GM19025 (cell line): ENCODE measurements at regions not wholly inside any gene's neighbourhood (a gene's known extent, or its start where the extent isn't known, plus 50 kb on each side); places are given as distances from the start of the nearest gene placed in this dataset.
A peak's percentile ranks its signal among the peaks of the same experiment; 100 is the strongest.

ENCODE experiments used
- ATAC-seq: cut with Tn5 transposase; IDR thresholded peaks from one replicate; pipeline ENCODE4 v1.9.1; 2021; ENCODE audit warnings: mild to moderate bottlenecking, low read depth, moderate library complexity; ENCODE audit not compliant: unreplicated experiment

DNA sequence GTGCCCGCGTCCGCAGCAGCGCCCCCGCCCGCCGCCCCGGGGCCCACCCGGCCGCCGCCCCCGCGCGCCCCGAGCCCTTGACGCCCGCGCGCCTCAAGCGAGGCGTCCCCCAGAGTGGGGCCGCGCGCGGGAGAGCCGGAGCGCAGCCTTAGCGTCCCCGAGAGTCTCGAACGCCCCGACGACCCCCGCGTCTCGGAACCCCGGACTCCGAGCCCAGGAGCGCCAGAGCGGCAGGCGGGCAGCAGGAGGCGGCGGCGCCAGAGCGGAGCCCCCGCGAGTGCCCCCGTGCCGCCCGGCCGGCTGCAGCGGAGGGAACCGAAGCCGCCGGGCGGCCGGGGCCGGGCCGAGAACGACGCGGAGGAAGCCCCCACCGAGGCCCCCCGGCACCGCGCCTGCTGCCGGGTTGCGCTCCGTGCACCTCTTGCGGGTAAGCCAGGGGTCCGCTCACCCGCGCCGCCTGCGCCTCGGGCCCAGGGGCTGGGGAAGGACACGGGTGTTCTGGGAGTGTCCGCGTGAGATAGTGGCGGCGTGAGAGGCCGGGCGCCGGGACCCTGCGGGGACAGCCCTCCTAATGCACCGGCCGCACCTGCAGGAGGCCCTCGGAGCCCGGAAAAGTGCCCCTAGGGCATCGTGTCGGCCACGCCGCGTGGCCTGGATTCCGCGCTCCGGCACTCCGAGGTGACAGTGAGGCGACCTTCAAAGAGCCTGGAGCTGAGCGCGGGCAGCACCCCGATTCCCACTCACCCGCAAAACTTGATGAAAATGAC is 52.0 kb upstream of the ULK4 start:
- peak; percentile 12 for ATAC-seq

DNA sequence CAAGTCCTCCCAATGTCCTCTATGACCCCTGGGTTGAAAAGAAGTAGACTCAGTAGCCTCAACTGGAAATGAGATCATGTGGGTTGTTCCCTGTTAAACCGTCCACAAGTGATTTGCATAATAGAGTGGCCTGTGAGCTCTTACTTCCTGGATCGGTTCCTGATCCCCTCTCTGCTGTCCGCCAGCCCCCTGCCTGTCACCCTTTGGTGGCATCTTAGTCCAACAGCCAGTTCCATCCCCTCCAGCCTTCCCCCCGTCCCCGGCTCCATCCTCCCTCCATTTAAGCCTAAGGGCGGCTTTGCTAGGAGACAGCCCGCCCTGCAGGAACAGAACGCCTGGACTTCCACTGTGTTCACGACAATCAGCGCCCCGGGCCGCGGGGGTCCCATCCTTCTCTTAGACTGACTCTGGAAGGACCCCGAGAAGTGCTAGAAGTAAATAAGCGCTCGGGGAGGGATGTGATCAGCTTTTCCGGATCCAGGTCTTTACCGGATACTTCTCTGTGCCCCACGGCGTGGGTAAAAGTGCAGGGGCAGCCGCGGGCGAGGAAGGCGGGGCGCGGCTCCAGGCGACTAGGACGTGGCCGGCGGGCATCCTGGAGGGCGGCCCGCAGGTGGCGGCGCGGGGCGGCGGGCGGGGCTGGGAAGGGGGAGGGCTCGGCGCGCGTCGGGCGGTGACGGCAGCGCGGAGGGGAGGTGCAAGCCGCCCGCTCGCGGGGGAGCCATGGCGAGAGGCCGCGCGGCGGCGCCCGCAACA is 51.2 kb upstream of the ULK4 start:
- ATAC-seq: peak; percentile 69

DNA sequence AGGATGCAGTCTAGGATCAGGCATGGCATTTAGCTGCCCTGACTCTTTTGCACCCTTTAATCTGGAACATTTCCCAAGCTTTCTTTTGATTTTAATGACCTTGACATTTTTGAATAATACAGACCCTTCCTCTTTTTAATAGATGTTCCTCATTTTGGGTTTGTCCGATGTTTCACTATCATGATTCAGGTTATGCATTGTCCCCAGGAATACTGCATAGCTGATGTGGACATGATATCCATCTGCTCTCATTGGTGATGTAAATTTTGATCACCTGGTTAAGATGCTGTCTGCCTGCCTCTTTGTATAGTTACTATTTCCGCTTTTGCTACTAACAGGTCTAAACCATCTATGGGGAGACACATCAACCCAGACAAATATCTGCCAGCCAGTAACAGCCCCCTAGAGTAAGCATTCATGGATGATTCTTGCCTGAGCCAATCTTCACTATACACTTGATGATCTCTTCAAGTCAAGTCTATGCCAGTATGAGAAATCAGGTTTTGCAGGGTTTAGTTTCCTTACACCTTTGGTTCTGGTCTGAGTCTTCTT is 50.6 kb upstream of the ULK4 start:
- ATAC-seq: peak; percentile 8
